OCI-LY7 (cell line): ENCODE measurements at regions not wholly inside any gene's neighbourhood (a gene's known extent, or its start where the extent isn't known, plus 50 kb on each side); places are given as distances from the start of the nearest gene placed in this dataset.

Experiments used
- BruUV-seq: library from RNA; stranded (reverse); fragments of 400-500 nt; replicated peaks from 2 replicates; lab custom pipeline; 2021; lab: Mats Ljungman, UMichigan
- CTCF ChIA-PET: fragments of 300-600 bp; sonication (Branson Sonifier 250); formaldehyde crosslinking; loops from one replicate; lab custom pipeline; 2022; ENCODE audit warnings: antibody characterized with exemption; ENCODE audit not compliant: unreplicated experiment; lab: Charles Lee
- POLR2A ChIA-PET: fragments of 300-600 bp; sonication (Branson Sonifier 250); formaldehyde crosslinking; loops from one replicate; lab custom pipeline; 2022; ENCODE audit warnings: antibody characterized with exemption; lab: Charles Lee
- DNase-seq: peaks from one replicate; pipeline ENCODE4 v3.0.0-alpha.2; 2015; ENCODE audit warnings: low spot score
- H2AFZ ChIP-seq: fragments of 200-600 bp; sonication (generic), shearing (Covaris generic); 2 replicates; pipeline ENCODE4 v1.6.1; 2014; ENCODE audit warnings: mild to moderate bottlenecking, antibody characterized with exemption, low read length, moderate library complexity
- H3K27ac ChIP-seq: fragments of 200-600 bp; sonication (generic); 2 replicates; pipeline ENCODE4 v1.5.1; 2014; ENCODE audit warnings: mixed run types, low read depth, mild to moderate bottlenecking, moderate library complexity, low read length, inconsistent platforms; ENCODE audit not compliant: poor library complexity, severe bottlenecking
- H3K36me3 ChIP-seq: fragments of 200-600 bp; sonication (generic); 2 replicates; pipeline ENCODE4 v1.6.1; 2014; ENCODE audit warnings: mild to moderate bottlenecking, antibody characterized with exemption, low read length, moderate library complexity, mixed read lengths; ENCODE audit not compliant: insufficient read depth
- H3K4me1 ChIP-seq: fragments of 200-600 bp; sonication (generic); 2 replicates; pipeline ENCODE4 v1.5.1; 2014; ENCODE audit warnings: mild to moderate bottlenecking, low read length; ENCODE audit not compliant: insufficient read depth, poor library complexity, severe bottlenecking
- H3K4me2 ChIP-seq: fragments of 200-600 bp; sonication (generic); 2 replicates; pipeline ENCODE4 v1.6.1; 2014; ENCODE audit warnings: mild to moderate bottlenecking, low read length
- H3K4me3 ChIP-seq: fragments of 200-600 bp; sonication (generic); 2 replicates; pipeline ENCODE4 v1.5.1; 2014; ENCODE audit warnings: mild to moderate bottlenecking, low read depth, low read length; ENCODE audit not compliant: poor library complexity, severe bottlenecking
- H3K79me2 ChIP-seq: fragments of 200-600 bp; sonication (generic); 2 replicates; pipeline ENCODE4 v1.6.1; 2016; ENCODE audit warnings: low read depth, mild to moderate bottlenecking, low read length, moderate library complexity, mixed read lengths; ENCODE audit not compliant: insufficient read depth
- H3K9me2 ChIP-seq: fragments of 200-600 bp; sonication (generic); 2 replicates; pipeline ENCODE4 v1.6.1; 2016; ENCODE audit warnings: mild to moderate bottlenecking, low read length, mixed read lengths; ENCODE audit not compliant: insufficient read depth
- H3K9me3 ChIP-seq: fragments of 200-600 bp; sonication (generic); 2 replicates; pipeline ENCODE4 v1.6.1; 2014; ENCODE audit warnings: mild to moderate bottlenecking, mixed run types, low read length, mixed read lengths
- H4K20me1 ChIP-seq: fragments of 200-600 bp; sonication (generic); 2 replicates; pipeline ENCODE4 v1.6.1; 2014; ENCODE audit warnings: mild to moderate bottlenecking, antibody characterized with exemption, low read length, moderate library complexity, mixed read lengths; ENCODE audit not compliant: insufficient read depth
- EZH2phosphoT487 ChIP-seq: fragments of 200-600 bp; sonication (generic); IDR thresholded peaks from 2 replicates; pipeline ENCODE4 v1.6.1; 2018; ENCODE audit warnings: low read depth, borderline replicate concordance, mild to moderate bottlenecking, mixed run types, antibody characterized with exemption, low read length, moderate library complexity, mixed read lengths
- intact Hi-C: fragments of 100-400 bp; cut with micrococcal nuclease; formaldehyde crosslinking; loops from one replicate; pipeline ENCODE4 v1.10.0; 2022; ENCODE audit not compliant: unreplicated experiment
- TF ChIP-seq, protein P1 (sequence below): fragments of 200-600 bp; sonication (generic); conservative IDR thresholded peaks from 2 replicates; pipeline ENCODE4 v1.5.1; 2014; ENCODE audit warnings: mild to moderate bottlenecking, antibody characterized with exemption, low read length, moderate library complexity, mixed read lengths

DNA sequence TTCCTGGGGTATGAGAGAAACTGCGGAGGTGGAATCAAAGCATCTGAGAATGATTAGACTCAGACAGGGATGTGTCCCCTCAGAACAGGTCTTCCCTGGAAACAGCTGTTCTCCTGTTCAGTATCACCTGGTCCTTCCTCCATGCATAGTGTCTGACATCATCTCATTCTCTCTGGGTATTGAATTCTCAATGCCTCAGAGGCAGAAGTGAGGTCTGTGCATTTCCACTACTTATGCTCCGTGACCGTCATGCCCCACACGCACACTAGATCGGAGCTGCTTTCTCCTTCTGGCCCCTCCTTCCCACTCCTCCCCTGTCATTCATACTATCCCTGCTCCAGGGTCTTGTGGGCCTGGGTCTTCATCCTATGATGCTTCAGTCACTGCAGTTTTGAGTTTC lies 61.4 kb upstream of the DAB2IP start:
- no TSS peak for BruUV-seq
- DNase-seq = no peak
- ChIA-PET POLR2A (no interaction called here), CTCF (interaction anchor here (0.6 kb wide), 1 partner anchor 105 kb away, joined by 10 read pairs; no protein-coding TSS in a partner anchor)
- Histone ChIP-seq H3K9me2 (no peaks in the 10 kb centered on the region), H3K9me3 (no peaks in the 10 kb centered on the region), H3K4me2 (no peak overlapping the region), H3K36me3 (no peaks in the 10 kb centered on the region), H3K27ac (no peak overlapping the region), H3K4me1 (no peaks in the 10 kb centered on the region), H3K4me3 (no peak overlapping the region), H2AFZ (no peak overlapping the region), H4K20me1 (no peaks in the 10 kb centered on the region), H3K79me2 (no peaks in the 10 kb centered on the region)
- intact Hi-C loops = no loop called here
- TF ChIP-seq EZH2phosphoT487 = no peak
- TF ChIP-seq, protein P1, sequence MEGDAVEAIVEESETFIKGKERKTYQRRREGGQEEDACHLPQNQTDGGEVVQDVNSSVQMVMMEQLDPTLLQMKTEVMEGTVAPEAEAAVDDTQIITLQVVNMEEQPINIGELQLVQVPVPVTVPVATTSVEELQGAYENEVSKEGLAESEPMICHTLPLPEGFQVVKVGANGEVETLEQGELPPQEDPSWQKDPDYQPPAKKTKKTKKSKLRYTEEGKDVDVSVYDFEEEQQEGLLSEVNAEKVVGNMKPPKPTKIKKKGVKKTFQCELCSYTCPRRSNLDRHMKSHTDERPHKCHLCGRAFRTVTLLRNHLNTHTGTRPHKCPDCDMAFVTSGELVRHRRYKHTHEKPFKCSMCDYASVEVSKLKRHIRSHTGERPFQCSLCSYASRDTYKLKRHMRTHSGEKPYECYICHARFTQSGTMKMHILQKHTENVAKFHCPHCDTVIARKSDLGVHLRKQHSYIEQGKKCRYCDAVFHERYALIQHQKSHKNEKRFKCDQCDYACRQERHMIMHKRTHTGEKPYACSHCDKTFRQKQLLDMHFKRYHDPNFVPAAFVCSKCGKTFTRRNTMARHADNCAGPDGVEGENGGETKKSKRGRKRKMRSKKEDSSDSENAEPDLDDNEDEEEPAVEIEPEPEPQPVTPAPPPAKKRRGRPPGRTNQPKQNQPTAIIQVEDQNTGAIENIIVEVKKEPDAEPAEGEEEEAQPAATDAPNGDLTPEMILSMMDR = no peak

DNA sequence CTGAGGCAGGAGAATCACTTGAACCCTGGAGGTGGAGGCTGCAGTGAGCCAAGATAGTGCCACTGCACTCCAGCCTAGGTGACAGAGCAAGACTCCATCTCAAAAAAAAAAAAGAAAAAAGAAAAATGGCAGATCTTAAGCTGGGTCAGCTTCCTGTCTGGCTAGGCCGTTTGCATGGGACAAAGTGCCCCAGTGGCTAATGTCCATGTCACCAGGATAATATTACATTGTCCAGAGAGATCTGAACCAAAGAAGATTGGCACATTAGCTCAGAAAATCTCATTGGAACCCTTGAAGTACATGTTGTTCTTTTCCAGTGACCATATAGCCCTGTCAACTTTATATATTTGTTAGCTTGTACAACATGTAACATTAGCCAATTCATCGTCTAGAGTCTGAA lies 59.2 kb upstream of the DAB2IP start:
- H3K4me2 ChIP-seq = no peak overlapping the region
- CTCF ChIA-PET = no interaction called here

DNA sequence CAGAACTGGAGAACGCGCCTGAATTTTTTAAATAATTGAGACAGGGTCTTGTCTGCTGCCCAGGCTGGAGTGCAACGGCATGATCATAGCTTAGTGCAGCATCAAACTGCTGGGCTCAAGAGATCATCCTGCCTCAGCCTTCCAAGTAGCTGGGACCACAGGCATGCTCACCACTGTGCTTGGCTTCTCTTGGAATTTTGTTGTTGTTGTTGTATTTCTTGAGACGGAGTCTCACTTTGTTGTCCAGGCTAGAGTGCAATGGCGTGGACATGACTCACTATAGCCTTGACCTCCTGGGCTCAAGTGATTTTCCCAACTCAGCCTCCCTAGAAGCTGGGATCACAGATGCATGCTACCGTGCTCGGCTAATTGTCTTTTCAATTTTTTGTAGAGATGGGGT lies 58.4 kb upstream of the DAB2IP start:
- H3K9me2 ChIP-seq = no peaks in the 10 kb centered on the region
- H3K79me2 ChIP-seq = no peaks in the 10 kb centered on the region
- no peaks in the 10 kb centered on the region for H4K20me1 ChIP-seq
- H2AFZ ChIP-seq = no peak overlapping the region
- no peaks in the 10 kb centered on the region for H3K36me3 ChIP-seq
- DNase-seq = no peak
- no peaks in the 10 kb centered on the region for H3K4me1 ChIP-seq
- POLR2A ChIA-PET = no interaction called here
- no peak overlapping the region for H3K27ac ChIP-seq
- intact Hi-C loops = no loop called here
- TF ChIP-seq EZH2phosphoT487 = no peak
- TF ChIP-seq, protein P1 = no peak
- H3K4me3 ChIP-seq = no peak overlapping the region
- no peaks in the 10 kb centered on the region for H3K9me3 ChIP-seq
- BruUV-seq = no TSS peak
- H3K4me2 ChIP-seq = no peak overlapping the region
- CTCF ChIA-PET = no interaction called here

More for the DNA sequence above, 59.2 kb upstream of the DAB2IP start:
- Histone ChIP-seq H3K9me3 (no peaks in the 10 kb centered on the region), H3K79me2 (no peaks in the 10 kb centered on the region), H4K20me1 (no peaks in the 10 kb centered on the region), H2AFZ (no peak overlapping the region), H3K9me2 (no peaks in the 10 kb centered on the region), H3K4me3 (no peak overlapping the region), H3K27ac (no peak overlapping the region), H3K4me1 (no peaks in the 10 kb centered on the region), H3K36me3 (no peaks in the 10 kb centered on the region)
- no peak for TF ChIP-seq EZH2phosphoT487
- no peak for DNase-seq
- intact Hi-C loops = no loop called here
- no TSS peak for BruUV-seq
- POLR2A ChIA-PET = no interaction called here
